ENCODE measurements at regions not wholly inside any gene's neighbourhood (a gene's known extent, or its start where the extent isn't known, plus 50 kb on each side); places are given as distances from the start of the nearest gene placed in this dataset.

- TF ChIP-seq ZNF317 (CRISPR knock-in tag; IDR thresholded peaks at IDR 0.05; ENCODE audit: borderline replicate concordance, low read depth) = no peak
- no peak for TF ChIP-seq MYBL2 (CRISPR knock-in tag; IDR thresholded peaks at IDR 0.05)
- no peak for TF ChIP-seq ESRRA (CRISPR knock-in tag; IDR thresholded peaks at IDR 0.05; ENCODE audit: borderline replicate concordance)
- TF ChIP-seq ZNF512 (CRISPR knock-in tag; IDR thresholded peaks at IDR 0.05; ENCODE audit: borderline replicate concordance) = no peak
- TF ChIP-seq CREB1 (CRISPR knock-in tag; IDR thresholded peaks at IDR 0.05) = no peak
- no peak for TF ChIP-seq MAX (CRISPR knock-in tag; IDR thresholded peaks at IDR 0.05)
- no peak for TF ChIP-seq CTCF (IDR thresholded peaks at IDR 0.05)
- no peak for TF ChIP-seq ATF3 (CRISPR knock-in tag; conservative IDR thresholded peaks at IDR 0.05)
- no peak for TF ChIP-seq ATF1 (CRISPR knock-in tag; IDR thresholded peaks at IDR 0.05)
- no peak for TF ChIP-seq SMAD4 (CRISPR knock-in tag; IDR thresholded peaks at IDR 0.05)
- TF ChIP-seq FOXJ3 (CRISPR knock-in tag; IDR thresholded peaks at IDR 0.05; ENCODE audit: borderline replicate concordance) = no peak
- TF ChIP-seq USF1 (CRISPR knock-in tag; IDR thresholded peaks at IDR 0.05) = no peak
- TF ChIP-seq E2F4 (CRISPR knock-in tag; IDR thresholded peaks at IDR 0.05; ENCODE audit: borderline replicate concordance, low read depth) = no peak
- TF ChIP-seq FOXP1 (CRISPR knock-in tag; IDR thresholded peaks at IDR 0.05; ENCODE audit: borderline replicate concordance) = no peak
These were observed 154.7 kb downstream of the QPCT start for GRCh38 chr2:37499113-37499512.

All from WTC11 (cell line).